H1 (cell line): ENCODE measurements at regions not wholly inside any gene's neighbourhood (a gene's known extent, or its start where the extent isn't known, plus 50 kb on each side); places are given as distances from the start of the nearest gene placed in this dataset.

Experiments used
- GTF2F1 ChIP-seq: IDR thresholded peaks from 2 replicates; pipeline ENCODE4 v1.6.1; 2012; ENCODE audit warnings: low read depth, low read length, improper control_type of control experiment, borderline replicate concordance
- POLR2AphosphoS5 ChIP-seq: IDR thresholded peaks from 2 replicates; pipeline ENCODE4 v1.6.1; 2011; ENCODE audit warnings: low read depth, low read length
- ZNF274 ChIP-seq: IDR thresholded peaks from 2 replicates; pipeline ENCODE4 v1.7.0; 2012; ENCODE audit warnings: low read length, borderline replicate concordance; ENCODE audit errors: extremely low read depth
- TF ChIP-seq, protein P1 (sequence below): fragments of 300-600 bp; sonication (generic); IDR thresholded peaks from 2 replicates; pipeline ENCODE4 v1.7.1; 2012; ENCODE audit warnings: low read length, moderate library complexity, mild to moderate bottlenecking, inconsistent platforms; ENCODE audit not compliant: insufficient replicate concordance

DNA sequence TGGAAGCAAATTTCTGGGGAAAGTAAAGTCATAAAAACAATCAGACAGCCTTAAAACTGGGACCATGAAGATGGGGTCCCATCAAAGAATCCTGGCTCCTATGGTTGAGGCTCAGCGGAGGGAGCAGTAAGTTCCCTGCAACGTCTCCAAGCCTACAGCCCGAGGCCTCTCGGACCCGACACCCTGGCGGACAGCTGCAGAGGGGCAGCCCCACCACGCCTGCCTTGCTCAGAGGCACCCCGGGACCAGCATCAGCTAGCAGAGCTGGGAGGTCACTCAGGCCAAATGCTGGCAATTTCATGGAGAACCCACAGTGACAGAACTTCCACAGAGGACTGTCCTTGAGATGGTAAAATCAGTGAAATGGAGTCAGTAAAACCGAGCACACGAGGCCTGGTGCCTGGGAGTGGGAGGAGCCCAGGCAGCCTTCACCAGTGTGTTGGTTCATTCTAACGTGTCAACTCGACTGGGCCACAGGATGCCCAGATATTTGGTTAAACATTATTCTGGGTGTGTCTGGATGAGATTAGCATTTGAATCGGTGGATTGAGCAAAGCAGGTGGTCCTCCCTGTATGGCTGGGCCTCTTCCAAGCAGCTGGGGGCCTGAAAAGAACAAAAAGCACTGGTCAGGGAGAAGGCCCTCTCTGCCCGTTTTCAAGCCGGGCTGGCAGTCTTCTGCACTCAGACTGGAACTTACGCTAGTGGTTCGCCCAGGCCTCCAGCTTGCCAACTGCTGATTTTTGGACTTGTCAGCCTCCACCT, 96.2 kb upstream of the INSIG1 start (continued):
- TF ChIP-seq, protein P1, sequence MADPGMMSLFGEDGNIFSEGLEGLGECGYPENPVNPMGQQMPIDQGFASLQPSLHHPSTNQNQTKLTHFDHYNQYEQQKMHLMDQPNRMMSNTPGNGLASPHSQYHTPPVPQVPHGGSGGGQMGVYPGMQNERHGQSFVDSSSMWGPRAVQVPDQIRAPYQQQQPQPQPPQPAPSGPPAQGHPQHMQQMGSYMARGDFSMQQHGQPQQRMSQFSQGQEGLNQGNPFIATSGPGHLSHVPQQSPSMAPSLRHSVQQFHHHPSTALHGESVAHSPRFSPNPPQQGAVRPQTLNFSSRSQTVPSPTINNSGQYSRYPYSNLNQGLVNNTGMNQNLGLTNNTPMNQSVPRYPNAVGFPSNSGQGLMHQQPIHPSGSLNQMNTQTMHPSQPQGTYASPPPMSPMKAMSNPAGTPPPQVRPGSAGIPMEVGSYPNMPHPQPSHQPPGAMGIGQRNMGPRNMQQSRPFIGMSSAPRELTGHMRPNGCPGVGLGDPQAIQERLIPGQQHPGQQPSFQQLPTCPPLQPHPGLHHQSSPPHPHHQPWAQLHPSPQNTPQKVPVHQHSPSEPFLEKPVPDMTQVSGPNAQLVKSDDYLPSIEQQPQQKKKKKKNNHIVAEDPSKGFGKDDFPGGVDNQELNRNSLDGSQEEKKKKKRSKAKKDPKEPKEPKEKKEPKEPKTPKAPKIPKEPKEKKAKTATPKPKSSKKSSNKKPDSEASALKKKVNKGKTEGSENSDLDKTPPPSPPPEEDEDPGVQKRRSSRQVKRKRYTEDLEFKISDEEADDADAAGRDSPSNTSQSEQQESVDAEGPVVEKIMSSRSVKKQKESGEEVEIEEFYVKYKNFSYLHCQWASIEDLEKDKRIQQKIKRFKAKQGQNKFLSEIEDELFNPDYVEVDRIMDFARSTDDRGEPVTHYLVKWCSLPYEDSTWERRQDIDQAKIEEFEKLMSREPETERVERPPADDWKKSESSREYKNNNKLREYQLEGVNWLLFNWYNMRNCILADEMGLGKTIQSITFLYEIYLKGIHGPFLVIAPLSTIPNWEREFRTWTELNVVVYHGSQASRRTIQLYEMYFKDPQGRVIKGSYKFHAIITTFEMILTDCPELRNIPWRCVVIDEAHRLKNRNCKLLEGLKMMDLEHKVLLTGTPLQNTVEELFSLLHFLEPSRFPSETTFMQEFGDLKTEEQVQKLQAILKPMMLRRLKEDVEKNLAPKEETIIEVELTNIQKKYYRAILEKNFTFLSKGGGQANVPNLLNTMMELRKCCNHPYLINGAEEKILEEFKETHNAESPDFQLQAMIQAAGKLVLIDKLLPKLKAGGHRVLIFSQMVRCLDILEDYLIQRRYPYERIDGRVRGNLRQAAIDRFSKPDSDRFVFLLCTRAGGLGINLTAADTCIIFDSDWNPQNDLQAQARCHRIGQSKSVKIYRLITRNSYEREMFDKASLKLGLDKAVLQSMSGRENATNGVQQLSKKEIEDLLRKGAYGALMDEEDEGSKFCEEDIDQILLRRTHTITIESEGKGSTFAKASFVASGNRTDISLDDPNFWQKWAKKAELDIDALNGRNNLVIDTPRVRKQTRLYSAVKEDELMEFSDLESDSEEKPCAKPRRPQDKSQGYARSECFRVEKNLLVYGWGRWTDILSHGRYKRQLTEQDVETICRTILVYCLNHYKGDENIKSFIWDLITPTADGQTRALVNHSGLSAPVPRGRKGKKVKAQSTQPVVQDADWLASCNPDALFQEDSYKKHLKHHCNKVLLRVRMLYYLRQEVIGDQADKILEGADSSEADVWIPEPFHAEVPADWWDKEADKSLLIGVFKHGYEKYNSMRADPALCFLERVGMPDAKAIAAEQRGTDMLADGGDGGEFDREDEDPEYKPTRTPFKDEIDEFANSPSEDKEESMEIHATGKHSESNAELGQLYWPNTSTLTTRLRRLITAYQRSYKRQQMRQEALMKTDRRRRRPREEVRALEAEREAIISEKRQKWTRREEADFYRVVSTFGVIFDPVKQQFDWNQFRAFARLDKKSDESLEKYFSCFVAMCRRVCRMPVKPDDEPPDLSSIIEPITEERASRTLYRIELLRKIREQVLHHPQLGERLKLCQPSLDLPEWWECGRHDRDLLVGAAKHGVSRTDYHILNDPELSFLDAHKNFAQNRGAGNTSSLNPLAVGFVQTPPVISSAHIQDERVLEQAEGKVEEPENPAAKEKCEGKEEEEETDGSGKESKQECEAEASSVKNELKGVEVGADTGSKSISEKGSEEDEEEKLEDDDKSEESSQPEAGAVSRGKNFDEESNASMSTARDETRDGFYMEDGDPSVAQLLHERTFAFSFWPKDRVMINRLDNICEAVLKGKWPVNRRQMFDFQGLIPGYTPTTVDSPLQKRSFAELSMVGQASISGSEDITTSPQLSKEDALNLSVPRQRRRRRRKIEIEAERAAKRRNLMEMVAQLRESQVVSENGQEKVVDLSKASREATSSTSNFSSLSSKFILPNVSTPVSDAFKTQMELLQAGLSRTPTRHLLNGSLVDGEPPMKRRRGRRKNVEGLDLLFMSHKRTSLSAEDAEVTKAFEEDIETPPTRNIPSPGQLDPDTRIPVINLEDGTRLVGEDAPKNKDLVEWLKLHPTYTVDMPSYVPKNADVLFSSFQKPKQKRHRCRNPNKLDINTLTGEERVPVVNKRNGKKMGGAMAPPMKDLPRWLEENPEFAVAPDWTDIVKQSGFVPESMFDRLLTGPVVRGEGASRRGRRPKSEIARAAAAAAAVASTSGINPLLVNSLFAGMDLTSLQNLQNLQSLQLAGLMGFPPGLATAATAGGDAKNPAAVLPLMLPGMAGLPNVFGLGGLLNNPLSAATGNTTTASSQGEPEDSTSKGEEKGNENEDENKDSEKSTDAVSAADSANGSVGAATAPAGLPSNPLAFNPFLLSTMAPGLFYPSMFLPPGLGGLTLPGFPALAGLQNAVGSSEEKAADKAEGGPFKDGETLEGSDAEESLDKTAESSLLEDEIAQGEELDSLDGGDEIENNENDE: no peak
- TF ChIP-seq POLR2AphosphoS5 (no peak), GTF2F1 (no peak), ZNF274 (no peak)
